Spleen (tissue), 11 donors: ENCODE measurements at regions not wholly inside any gene's neighbourhood (a gene's known extent, or its start where the extent isn't known, plus 50 kb on each side); places are given as distances from the start of the nearest gene placed in this dataset.

Experiments used
- DNase-seq: peaks from one replicate; pipeline ENCODE4 v3.0.0-alpha.2; 2020
- H3K27ac ChIP-seq, 8 donors: fragments of 200-600 bp; sonication (generic) in 7 of 8; 1 replicate in 4 of 8; 2 replicates in 4 of 8; pipeline versions ENCODE4 v1.5.0 to v1.8.0; 2016 to 2021; ENCODE audit warnings: inconsistent platforms in 4 of 8, mild to moderate bottlenecking in 4 of 8, moderate library complexity in 1 of 8
- H3K27me3 ChIP-seq, 7 donors: fragments of 200-600 bp; sonication (generic) in 6 of 7; replicated peaks in 1 of 7; 1 replicate in 4 of 7; 2 replicates in 3 of 7; pipeline versions ENCODE4 v1.5.0 to v1.8.0; 2016 to 2021; ENCODE audit warnings: inconsistent platforms in 3 of 7, mild to moderate bottlenecking in 1 of 7
- H3K36me3 ChIP-seq, 6 donors: fragments of 200-600 bp; sonication (generic) in 5 of 6; 1 replicate in 4 of 6; 2 replicates in 2 of 6; pipeline versions ENCODE4 v1.5.0 to v1.8.0; 2016 to 2021; ENCODE audit warnings: inconsistent platforms in 2 of 6
- H3K4me1 ChIP-seq, 6 donors: fragments of 200-600 bp; sonication (generic) in 5 of 6; 1 replicate in 3 of 6; 2 replicates in 3 of 6; pipeline versions ENCODE4 v1.5.0 to v1.8.0; 2016 to 2021; ENCODE audit warnings: inconsistent platforms in 3 of 6
- H3K4me3 ChIP-seq, 8 donors: fragments of 200-600 bp; sonication (generic) in 7 of 8; 1 replicate in 4 of 8; 2 replicates in 4 of 8; pipeline versions ENCODE4 v1.5.0 to v1.8.0; 2016 to 2021; ENCODE audit warnings: inconsistent platforms in 4 of 8, mild to moderate bottlenecking in 4 of 8, moderate library complexity in 2 of 8
- H3K9me3 ChIP-seq, 8 donors: fragments of 200-600 bp; sonication (generic) in 7 of 8; 1 replicate in 4 of 8; 2 replicates in 4 of 8; pipeline versions ENCODE4 v1.5.0 to v1.8.0; 2016 to 2021; ENCODE audit warnings: inconsistent platforms in 4 of 8
- POLR2A ChIP-seq, 3 donors: fragments of 450-650 bp; IDR thresholded peaks; one replicate each; pipeline ENCODE4 v1.5.1; 2017; ENCODE audit warnings: antibody characterized with exemption in 3 of 3, mild to moderate bottlenecking in 1 of 3
- POLR2AphosphoS5 ChIP-seq, 3 donors: sonication (generic); formaldehyde crosslinking; IDR thresholded peaks; one replicate each; pipeline ENCODE4 v1.5.1; 2017; ENCODE audit warnings: antibody characterized with exemption in 3 of 3
- WGBS, 5 donors: extraction: QIAGEN DNeasy Blood & Tissue Kit in 3 of 5; methylation state at CpG; one replicate each; pipeline versions ENCODE4 v1.1.5 to v1.1.7; 2013 to 2018; 5-methylcytosine and 5-hydroxymethylcytosine counted together
- intact Hi-C: fragments of 100-400 bp; cut with DNase I; formaldehyde crosslinking; loops from one replicate; pipeline ENCODE4 v1.15.0; 2023; ENCODE audit warnings: low total_unique reads
- TF ChIP-seq, protein P1 (sequence below), 11 experiments: fragments of 200-600 bp in 7 of 11; fragments of 450-650 bp in 4 of 11; sonication (generic) in 4 of 11; IDR thresholded peaks in 8 of 11; conservative IDR thresholded peaks in 3 of 11; 1 replicate in 7 of 11; 2 replicates in 4 of 11; pipeline versions ENCODE4 v1.4.0 to v1.8.0; 2016 to 2021; ENCODE audit warnings: antibody characterized with exemption in 11 of 11, inconsistent platforms in 4 of 11, mild to moderate bottlenecking in 1 of 11
- donor health status: healthy with polysubstance abuse.
- donor health status: DM: no; HTN: no; CAD: no; lungs with moderate emphysema.
- donor health status: DM: no; HTN: no; CAD: no.
- donor health status: Bipolar disorder and iron deficiency.
- donor health status: healthy.
- donor health status: DM: no; HTN: no; CAD: no.
- donor health status: DM: yes; HTN: yes; CAD: no.

DNA sequence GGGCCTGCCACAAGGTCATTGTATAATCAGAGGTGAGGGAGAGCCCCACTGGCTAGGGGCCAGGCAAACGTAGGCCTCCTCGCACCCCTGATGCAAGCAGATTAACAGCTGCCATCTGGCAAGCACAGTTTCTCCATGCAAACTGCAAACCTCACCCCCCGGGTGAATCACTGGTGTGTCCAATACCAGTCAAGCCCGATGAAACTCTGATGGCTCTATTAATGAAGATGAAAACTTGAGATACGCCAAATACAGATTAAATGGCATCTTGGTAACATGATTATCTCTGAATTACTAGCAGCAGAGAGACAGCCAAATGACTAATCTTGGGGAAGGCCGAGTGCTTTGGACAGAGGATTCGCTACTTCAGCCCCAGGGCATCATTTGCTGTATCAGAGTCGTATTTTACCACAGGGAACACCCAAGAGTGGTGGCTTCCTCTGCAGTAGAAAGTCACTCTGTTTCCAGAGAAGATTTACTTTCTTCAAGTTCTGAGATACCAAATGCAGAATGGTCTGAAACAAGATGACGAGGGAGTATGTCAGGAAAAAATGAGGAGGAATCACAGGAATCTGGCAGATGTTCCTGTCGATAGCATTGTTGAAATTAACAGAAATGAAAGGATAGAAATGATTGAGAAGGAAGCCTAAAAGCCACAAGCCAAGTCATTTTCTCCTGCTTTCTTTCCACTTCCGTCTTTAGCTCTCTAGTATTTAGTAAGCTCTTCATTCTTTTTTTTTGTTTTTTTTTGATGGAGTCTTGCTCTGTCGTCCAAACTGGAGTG is 96.2 kb upstream of the NR2F2 start:
- no peak for DNase-seq
- intact Hi-C loops = no loop called here
- no peak overlapping the region for H3K4me3 ChIP-seq
- H3K9me3 ChIP-seq = peaks cover 0 to 4% (median 0%) of the 10 kb centered on the region in 8 donors
- no peaks in the 10 kb centered on the region for H3K4me1 ChIP-seq
- WGBS, 5 donors = 65 to 79% (median 77%) methylated on average over 12 of the region's 12 CpGs
- no peaks in the 10 kb centered on the region for H3K36me3 ChIP-seq
- no peaks in the 10 kb centered on the region for H3K27me3 ChIP-seq
- TF ChIP-seq POLR2AphosphoS5 (IDR thresholded peaks at IDR 0.05) (no peak), POLR2A (IDR thresholded peaks at IDR 0.05) (no peak)
- TF ChIP-seq, protein P1, sequence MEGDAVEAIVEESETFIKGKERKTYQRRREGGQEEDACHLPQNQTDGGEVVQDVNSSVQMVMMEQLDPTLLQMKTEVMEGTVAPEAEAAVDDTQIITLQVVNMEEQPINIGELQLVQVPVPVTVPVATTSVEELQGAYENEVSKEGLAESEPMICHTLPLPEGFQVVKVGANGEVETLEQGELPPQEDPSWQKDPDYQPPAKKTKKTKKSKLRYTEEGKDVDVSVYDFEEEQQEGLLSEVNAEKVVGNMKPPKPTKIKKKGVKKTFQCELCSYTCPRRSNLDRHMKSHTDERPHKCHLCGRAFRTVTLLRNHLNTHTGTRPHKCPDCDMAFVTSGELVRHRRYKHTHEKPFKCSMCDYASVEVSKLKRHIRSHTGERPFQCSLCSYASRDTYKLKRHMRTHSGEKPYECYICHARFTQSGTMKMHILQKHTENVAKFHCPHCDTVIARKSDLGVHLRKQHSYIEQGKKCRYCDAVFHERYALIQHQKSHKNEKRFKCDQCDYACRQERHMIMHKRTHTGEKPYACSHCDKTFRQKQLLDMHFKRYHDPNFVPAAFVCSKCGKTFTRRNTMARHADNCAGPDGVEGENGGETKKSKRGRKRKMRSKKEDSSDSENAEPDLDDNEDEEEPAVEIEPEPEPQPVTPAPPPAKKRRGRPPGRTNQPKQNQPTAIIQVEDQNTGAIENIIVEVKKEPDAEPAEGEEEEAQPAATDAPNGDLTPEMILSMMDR (IDR thresholded peaks at IDR 0.05 in 8 of 11, conservative IDR thresholded peaks at IDR 0.05 in 3 of 11) = no peak
- no peak overlapping the region for H3K27ac ChIP-seq

DNA sequence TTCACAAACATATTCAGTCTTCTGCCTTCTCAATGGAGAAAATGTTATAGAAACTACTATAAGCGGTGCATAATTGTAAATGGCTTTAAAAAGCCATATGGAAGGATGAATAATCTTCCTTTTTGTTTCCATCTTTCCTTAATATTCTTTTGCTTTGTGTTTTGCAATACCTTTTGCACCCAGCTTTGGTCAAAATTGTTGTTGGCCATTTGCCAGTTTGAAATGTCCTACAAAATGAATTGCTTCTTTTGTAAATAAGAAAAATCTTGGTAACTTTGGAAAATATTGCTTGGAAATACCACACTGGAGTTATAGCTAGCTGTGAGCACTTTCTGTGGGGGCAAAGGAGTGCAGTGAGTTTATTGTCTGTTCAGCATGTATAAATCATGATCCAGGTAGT is 93.5 kb upstream of the NR2F2 start:
- peaks cover 0 to 11% (median 0%) of the 10 kb centered on the region in 8 donors for H3K9me3 ChIP-seq
- TF ChIP-seq POLR2A (IDR thresholded peaks at IDR 0.05) (no peak), POLR2AphosphoS5 (IDR thresholded peaks at IDR 0.05) (no peak)
- TF ChIP-seq, protein P1 (IDR thresholded peaks at IDR 0.05 in 8 of 11, conservative IDR thresholded peaks at IDR 0.05 in 3 of 11) = no peak
- intact Hi-C loops = no loop called here
- H3K36me3 ChIP-seq = no peaks in the 10 kb centered on the region
- H3K4me3 ChIP-seq = no peak overlapping the region
- H3K4me1 ChIP-seq = no peaks in the 10 kb centered on the region
- no peaks in the 10 kb centered on the region for H3K27me3 ChIP-seq
- WGBS, 5 donors = 78 to 92% (median 84%) methylated on average over 1 of the region's 1 CpG
- no peak for DNase-seq
- H3K27ac ChIP-seq = no peak overlapping the region

DNA sequence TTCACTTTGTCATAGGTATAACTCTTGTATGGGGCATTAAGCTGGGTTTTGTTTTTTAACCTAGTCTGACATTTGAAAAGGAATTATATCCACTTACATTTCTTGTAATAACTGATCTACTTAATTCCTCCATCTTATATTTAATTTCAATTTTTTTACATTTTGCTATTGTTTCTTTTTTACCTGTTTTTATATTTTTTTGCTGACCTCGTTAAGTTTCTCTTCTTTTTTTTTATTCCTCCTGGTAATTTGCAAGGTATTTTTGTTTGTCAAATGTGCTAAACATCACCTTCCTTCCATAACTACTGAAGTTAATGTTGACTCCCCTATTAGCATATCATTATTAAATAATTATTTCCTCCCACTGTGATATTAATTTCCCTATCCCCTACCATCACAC is 87.7 kb upstream of the NR2F2 start:
- intact Hi-C loops = no loop called here
- WGBS, 5 donors = 75 to 89% (median 86%) methylated on average over 1 of the region's 1 CpG
- no peak for DNase-seq
- H3K4me1 ChIP-seq = no peaks in the 10 kb centered on the region
- TF ChIP-seq POLR2AphosphoS5 (IDR thresholded peaks at IDR 0.05) (no peak), POLR2A (IDR thresholded peaks at IDR 0.05) (no peak)
- TF ChIP-seq, protein P1 (IDR thresholded peaks at IDR 0.05 in 8 of 11, conservative IDR thresholded peaks at IDR 0.05 in 3 of 11) = no peak
- no peak overlapping the region for H3K27ac ChIP-seq
- H3K36me3 ChIP-seq = no peaks in the 10 kb centered on the region
- H3K4me3 ChIP-seq = no peak overlapping the region
- no peaks in the 10 kb centered on the region for H3K27me3 ChIP-seq
- H3K9me3 ChIP-seq = peaks cover 0 to 17% (median 0%) of the 10 kb centered on the region in 8 donors

DNA sequence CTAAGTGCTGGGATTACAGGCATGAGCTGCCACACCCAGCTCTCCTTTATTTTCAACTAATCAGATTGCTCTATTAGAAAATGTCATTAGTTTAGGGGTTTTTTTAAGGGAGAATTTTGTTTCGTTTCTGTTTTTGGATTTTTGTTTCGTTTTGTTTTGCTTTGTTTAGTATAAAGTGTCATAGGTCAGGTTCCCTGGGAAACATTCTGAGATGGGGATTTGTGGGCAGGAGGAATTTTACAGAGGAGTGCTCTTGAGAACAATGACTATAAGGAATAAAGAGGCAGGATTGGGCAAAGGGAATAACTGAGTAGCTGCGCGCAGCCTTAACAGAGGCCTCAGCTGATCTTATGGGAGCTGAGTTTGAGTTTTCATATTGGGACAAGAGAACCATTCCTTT is 86.8 kb upstream of the NR2F2 start:
- intact Hi-C loops = no loop called here
- Histone ChIP-seq H3K36me3 (no peaks in the 10 kb centered on the region), H3K27me3 (no peaks in the 10 kb centered on the region), H3K4me1 (no peaks in the 10 kb centered on the region), H3K9me3 (peaks cover 0 to 18% (median 0%) of the 10 kb centered on the region in 8 donors), H3K27ac (no peak overlapping the region), H3K4me3 (no peak overlapping the region)
- DNase-seq = no peak
- TF ChIP-seq, protein P1 (IDR thresholded peaks at IDR 0.05 in 8 of 11, conservative IDR thresholded peaks at IDR 0.05 in 3 of 11) = no peak
- TF ChIP-seq POLR2AphosphoS5 (IDR thresholded peaks at IDR 0.05) (no peak), POLR2A (IDR thresholded peaks at IDR 0.05) (no peak)
- WGBS, 5 donors = 78 to 86% (median 83%) methylated on average over 4 of the region's 4 CpGs
